ENCODE measurements at regions not wholly inside any gene's neighbourhood (a gene's known extent, or its start where the extent isn't known, plus 50 kb on each side); places are given as distances from the start of the nearest gene placed in this dataset.

DNA sequence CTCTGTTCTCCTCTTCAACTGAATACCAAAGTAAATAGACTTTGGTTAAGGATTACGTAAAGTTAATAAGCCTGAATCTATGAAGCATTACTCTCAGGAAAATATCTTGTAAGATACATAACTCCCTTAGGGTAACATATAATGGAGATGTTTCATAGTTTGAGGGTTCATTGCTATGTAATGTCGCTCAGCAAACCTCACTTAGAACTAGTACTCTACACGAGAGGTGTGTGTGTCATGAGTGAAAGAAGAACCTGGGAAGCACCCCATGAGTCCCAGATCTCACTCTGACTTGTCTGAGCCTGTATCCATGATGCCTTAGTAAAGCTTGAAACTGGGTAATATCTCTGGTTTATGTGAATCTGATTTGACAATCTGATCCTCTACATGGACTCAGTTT lies 429.5 kb upstream of the ANO3 start:
- Histone ChIP-seq H3K27me3 (ENCODE audit: insufficient read depth, low read length) (no peaks in the 10 kb centered on the region), H3K79me2 (ENCODE audit: insufficient read depth, low read length) (no peaks in the 10 kb centered on the region), H3K9me2 (ENCODE audit: insufficient read depth) (no peaks in the 10 kb centered on the region), H3K4me2 (ENCODE audit: low read length) (no peak overlapping the region), H2AFZ (ENCODE audit: low read depth, low read length, poor library complexity, severe bottlenecking) (no peak overlapping the region), H3K27ac (ENCODE audit: low read depth, low read length) (no peak overlapping the region), H3K4me1 (ENCODE audit: control insufficient read depth in 1 of 2, insufficient read depth in 2 of 2, low read length in 2 of 2) (no peaks in the 10 kb centered on the region), H4K20me1 (ENCODE audit: insufficient read depth) (no peaks in the 10 kb centered on the region), H3K9me3 (ENCODE audit: control insufficient read depth in 1 of 2, insufficient read depth in 1 of 2, low read depth in 1 of 2, low read length in 2 of 2) (peaks cover 13 to 21% of the 10 kb centered on the region in 2 experiments; a peak in 3 of 4 replicates), H3K9ac (ENCODE audit: low read length) (no peak overlapping the region), H3K36me3 (ENCODE audit: control insufficient read depth in 1 of 2, insufficient read depth in 2 of 2, low read length in 2 of 2) (no peaks in the 10 kb centered on the region), H3K4me3 (replicated peaks in 1 of 2; ENCODE audit: low read depth in 1 of 2, low read length in 2 of 2) (no peak overlapping the region)
- intact Hi-C loops (cut with micrococcal nuclease), result no loop called here
- TF ChIP-seq ELF1 (IDR thresholded peaks at IDR 0.05; ENCODE audit: borderline replicate concordance, low read depth), result no peak
- TF ChIP-seq ZNF274 (IDR thresholded peaks at IDR 0.05; ENCODE audit: low read depth, low read length), result no peak
- no peak for TF ChIP-seq POLR2AphosphoS5 (IDR thresholded peaks at IDR 0.05; ENCODE audit: low read depth, low read length)
- no peak for TF ChIP-seq YY1 (IDR thresholded peaks at IDR 0.05; ENCODE audit: extremely low read depth, insufficient replicate concordance, low read depth, low read length)
- no peak for TF ChIP-seq SRF (IDR thresholded peaks at IDR 0.05; ENCODE audit: low read depth)
- TF ChIP-seq, protein P1, sequence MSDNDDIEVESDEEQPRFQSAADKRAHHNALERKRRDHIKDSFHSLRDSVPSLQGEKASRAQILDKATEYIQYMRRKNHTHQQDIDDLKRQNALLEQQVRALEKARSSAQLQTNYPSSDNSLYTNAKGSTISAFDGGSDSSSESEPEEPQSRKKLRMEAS (IDR thresholded peaks at IDR 0.05), result no peak
- TF ChIP-seq JUND (IDR thresholded peaks at IDR 0.05), result no peak
- no peak for TF ChIP-seq CTCF (IDR thresholded peaks at IDR 0.05 in 2 of 3, conservative IDR thresholded peaks at IDR 0.05 in 1 of 3; ENCODE audit: borderline replicate concordance in 1 of 3, insufficient read depth in 1 of 3, low read depth in 2 of 3, low read length in 2 of 3)
- TF ChIP-seq EZH2phosphoT487 (IDR thresholded peaks at IDR 0.05; ENCODE audit: borderline replicate concordance), result no peak
- TF ChIP-seq FOSL1 (IDR thresholded peaks at IDR 0.05; ENCODE audit: low read depth), result no peak
- no peak for TF ChIP-seq ZBTB33 (IDR thresholded peaks at IDR 0.05; ENCODE audit: extremely low read depth, insufficient replicate concordance, low read length)
- CTCF ChIA-PET, result no interaction called here
- no TSS peak for BruUV-seq (replicated peaks)
- DNase-seq (ENCODE audit: low read depth, low spot score) (no peak), ATAC-seq (no peak)
- RAD21 ChIA-PET (ENCODE audit: low non-redundant PET in 1 of 2, low total read pairs in 2 of 2, uncharacterized antibody in 2 of 2, unreplicated experiment in 2 of 2), result no interaction called here
- POLR2A ChIA-PET, result no interaction called here

All from HCT116 (cell line).